Naive thymus-derived CD4-positive, alpha-beta T cell (primary cell): ENCODE measurements at regions not wholly inside any gene's neighbourhood (a gene's known extent, or its start where the extent isn't known, plus 50 kb on each side); places are given as distances from the start of the nearest gene placed in this dataset.

ENCODE experiments used
- ATAC-seq: fragments of 150-1000 bp; cut with Tn5 transposase; 2 replicates; pipeline ENCODE4 v1.10.0; 2021; ENCODE audit warnings: mild to moderate bottlenecking, moderate library complexity
- CTCF ChIA-PET: fragments of 350-600 bp; sonication (Branson Sonifier 250); formaldehyde crosslinking; loops from one replicate; lab custom pipeline; 2021; ENCODE audit warnings: antibody characterized with exemption; lab: Charles Lee
- POLR2A ChIA-PET: fragments of 350-600 bp; sonication (Branson Sonifier 250); formaldehyde crosslinking; loops from one replicate; lab custom pipeline; 2021; ENCODE audit warnings: antibody characterized with exemption, inconsistent platforms; lab: Charles Lee
- DNase-seq, 9 donors: peaks; one replicate each; pipeline versions ENCODE4 v3.0.0 to v3.0.0-alpha.2; 2020 to 2022; ENCODE audit warnings: mixed read lengths in 1 of 9
- H3K27ac ChIP-seq: one replicate; pipeline ENCODE4 v1.7.0; 2013; ENCODE audit warnings: mild to moderate bottlenecking, low read depth, low read length, moderate library complexity
- H3K27me3 ChIP-seq, 2 donors: one replicate each; pipeline ENCODE4 v1.7.0; 2013; ENCODE audit warnings: low read length in 2 of 2, mild to moderate bottlenecking in 2 of 2, moderate library complexity in 2 of 2; ENCODE audit not compliant: control insufficient read depth in 2 of 2, insufficient read depth in 2 of 2
- H3K36me3 ChIP-seq, 3 experiments: 1 replicate in 2 of 3; 2 replicates in 1 of 3; pipeline ENCODE4 v1.7.0; 2013; ENCODE audit warnings: low read length in 3 of 3, mild to moderate bottlenecking in 3 of 3, moderate library complexity in 1 of 3; ENCODE audit not compliant: insufficient read depth in 3 of 3, control insufficient read depth in 2 of 3
- H3K4me1 ChIP-seq, 2 donors: one replicate each; pipeline ENCODE4 v1.7.0; 2013; ENCODE audit warnings: low read length in 2 of 2, mild to moderate bottlenecking in 2 of 2, moderate library complexity in 1 of 2; ENCODE audit not compliant: control insufficient read depth in 2 of 2, insufficient read depth in 2 of 2
- H3K4me3 ChIP-seq: 2 replicates; pipeline ENCODE4 v1.7.0; 2013; ENCODE audit warnings: mild to moderate bottlenecking, low read length
- H3K9me3 ChIP-seq, 3 experiments: 1 replicate in 2 of 3; 2 replicates in 1 of 3; pipeline ENCODE4 v1.7.0; 2013; ENCODE audit warnings: low read length in 3 of 3; ENCODE audit not compliant: control insufficient read depth in 2 of 3
- H3K27ac Mint-ChIP-seq, 9 donors: one replicate each; pipeline ENCODE4 v1.8.0; 2020 to 2022; ENCODE audit warnings: mixed read lengths in 9 of 9, mild to moderate bottlenecking in 8 of 9, moderate library complexity in 5 of 9, inconsistent platforms in 2 of 9
- H3K27me3 Mint-ChIP-seq, 5 donors: one replicate each; pipeline ENCODE4 v1.8.0; 2021 to 2022; ENCODE audit warnings: mixed read lengths in 5 of 5, mild to moderate bottlenecking in 1 of 5
- H3K36me3 Mint-ChIP-seq, 5 donors: one replicate each; pipeline ENCODE4 v1.8.0; 2020 to 2022; ENCODE audit warnings: mixed read lengths in 5 of 5, mild to moderate bottlenecking in 3 of 5, inconsistent platforms in 1 of 5
- H3K4me1 Mint-ChIP-seq, 7 donors: one replicate each; pipeline ENCODE4 v1.8.0; 2020 to 2022; ENCODE audit warnings: mixed read lengths in 7 of 7, mild to moderate bottlenecking in 3 of 7, inconsistent platforms in 1 of 7
- H3K4me3 Mint-ChIP-seq, 10 donors: one replicate each; pipeline ENCODE4 v1.8.0; 2020 to 2022; ENCODE audit warnings: mild to moderate bottlenecking in 10 of 10, mixed read lengths in 10 of 10, moderate library complexity in 6 of 10, inconsistent platforms in 2 of 10
- H3K9me3 Mint-ChIP-seq, 11 donors: one replicate each; pipeline ENCODE4 v1.8.0; 2020 to 2022; ENCODE audit warnings: mixed read lengths in 11 of 11, mild to moderate bottlenecking in 4 of 11, inconsistent platforms in 1 of 11, moderate library complexity in 1 of 11
- intact Hi-C, 2 donors: fragments of 100-400 bp; cut with micrococcal nuclease; formaldehyde crosslinking; loops; one replicate each; pipeline ENCODE4 v1.15.1; 2023

- no peaks in the 10 kb centered on the region for H3K36me3 Mint-ChIP-seq
- peaks cover 0 to 10% (median 0%) of the 10 kb centered on the region in 11 donors for H3K9me3 Mint-ChIP-seq
- H3K27ac Mint-ChIP-seq = no peak overlapping the region
- Histone ChIP-seq H3K27me3 (no peaks in the 10 kb centered on the region), H3K4me1 (no peaks in the 10 kb centered on the region), H3K9me3 (no peaks in the 10 kb centered on the region), H3K27ac (no peak overlapping the region), H3K36me3 (no peaks in the 10 kb centered on the region), H3K4me3 (no peak overlapping the region)
- ChIA-PET CTCF (no interaction called here), POLR2A (no interaction called here)
- intact Hi-C loops = no loop called here
- DNase-seq = no peak
- peaks cover 0 to 5% (median 0%) of the 10 kb centered on the region in 5 donors for H3K27me3 Mint-ChIP-seq
- H3K4me3 Mint-ChIP-seq = no peak overlapping the region
- no peak for ATAC-seq
- no peaks in the 10 kb centered on the region for H3K4me1 Mint-ChIP-seq
Observed at GRCh38 chr6:113495521-113495920, 361.6 kb upstream of the MARCKS start.

DNA sequence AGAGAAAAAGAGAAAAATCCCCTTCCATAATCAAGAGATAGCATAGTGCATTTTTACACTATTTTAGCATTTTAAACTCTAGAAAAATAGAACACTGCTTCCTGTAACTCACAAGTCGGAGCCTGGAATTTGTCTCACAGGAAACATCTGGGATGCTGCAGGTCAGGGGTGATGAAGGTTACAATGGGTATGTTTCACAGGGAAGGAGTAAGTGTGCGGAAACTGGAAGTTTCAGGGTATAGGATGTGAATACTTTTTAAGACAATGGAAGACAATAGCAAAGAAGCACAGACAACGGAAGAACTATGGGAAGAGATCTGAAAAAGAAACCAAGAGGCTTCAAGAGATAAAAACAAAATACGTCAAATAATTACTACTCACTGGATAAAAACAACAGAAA lies 361.0 kb upstream of the MARCKS start:
- H3K27me3 ChIP-seq = no peaks in the 10 kb centered on the region
- Mint-ChIP-seq H3K4me3 (no peak overlapping the region), H3K36me3 (no peaks in the 10 kb centered on the region), H3K27ac (no peak overlapping the region), H3K4me1 (no peaks in the 10 kb centered on the region), H3K9me3 (peaks cover 0 to 11% (median 0%) of the 10 kb centered on the region in 11 donors), H3K27me3 (peaks cover 0 to 5% (median 0%) of the 10 kb centered on the region in 5 donors)
- ChIA-PET CTCF (no interaction called here), POLR2A (no interaction called here)
- ATAC-seq (no peak), DNase-seq (no peak)
- no peak overlapping the region for H3K4me3 ChIP-seq
- no peaks in the 10 kb centered on the region for H3K36me3 ChIP-seq
- no peak overlapping the region for H3K27ac ChIP-seq
- H3K9me3 ChIP-seq = no peaks in the 10 kb centered on the region
- no peaks in the 10 kb centered on the region for H3K4me1 ChIP-seq
- intact Hi-C loops = no loop called here

GRCh38 chr6:113500221-113500620 lies 356.9 kb upstream of the MARCKS start:
- Histone ChIP-seq H3K27me3 (no peaks in the 10 kb centered on the region), H3K27ac (no peak overlapping the region), H3K4me1 (no peaks in the 10 kb centered on the region), H3K36me3 (no peaks in the 10 kb centered on the region), H3K4me3 (no peak overlapping the region), H3K9me3 (no peaks in the 10 kb centered on the region)
- Mint-ChIP-seq H3K27me3 (peaks cover 0 to 5% (median 0%) of the 10 kb centered on the region in 5 donors), H3K4me1 (no peaks in the 10 kb centered on the region), H3K27ac (no peak overlapping the region), H3K36me3 (no peaks in the 10 kb centered on the region), H3K9me3 (peaks cover 0 to 11% (median 0%) of the 10 kb centered on the region in 11 donors), H3K4me3 (no peak overlapping the region)
- ChIA-PET CTCF (interaction anchor here (0.6 kb wide), 1 partner anchor 24 kb away, joined by 3 read pairs; no protein-coding TSS in a partner anchor), POLR2A (no interaction called here)
- intact Hi-C loops = no loop called here
- ATAC-seq (no peak), DNase-seq (no peak)

DNA sequence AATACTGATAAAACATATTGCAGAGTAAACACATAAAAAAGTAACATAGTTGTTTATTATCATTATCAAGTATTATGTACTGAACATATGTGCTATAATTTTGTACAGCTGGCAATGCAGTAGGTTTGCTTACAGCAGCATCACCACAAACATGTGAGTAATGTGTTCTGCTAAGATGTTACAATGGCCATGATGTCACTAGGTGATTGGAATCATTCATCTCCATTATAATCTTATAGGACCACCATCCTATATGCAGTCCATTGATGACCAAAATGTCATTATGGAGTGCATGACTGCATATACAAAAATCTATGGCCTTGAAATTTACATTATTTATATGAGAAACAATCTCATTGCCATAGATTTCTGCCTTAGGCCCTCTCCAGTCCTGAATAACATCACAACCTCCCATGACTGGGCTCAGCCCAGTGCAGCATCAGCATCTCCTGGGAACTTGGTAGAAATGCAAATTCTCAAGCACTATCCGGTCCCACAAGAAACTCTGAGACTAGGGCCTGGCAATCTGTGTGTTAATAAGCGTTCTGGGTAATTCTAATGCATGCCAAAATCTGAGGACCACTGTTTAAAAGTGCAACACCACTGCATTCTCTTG lies 352.0 kb upstream of the MARCKS start:
- H3K9me3 Mint-ChIP-seq = peaks cover 0 to 11% (median 0%) of the 10 kb centered on the region in 11 donors
- H3K27me3 Mint-ChIP-seq = peaks cover 0 to 8% (median 0%) of the 10 kb centered on the region in 5 donors
- Histone ChIP-seq H3K4me1 (no peaks in the 10 kb centered on the region), H3K36me3 (no peaks in the 10 kb centered on the region), H3K4me3 (no peak overlapping the region), H3K27ac (no peak overlapping the region), H3K27me3 (no peaks in the 10 kb centered on the region), H3K9me3 (no peaks in the 10 kb centered on the region)
- ChIA-PET POLR2A (no interaction called here), CTCF (interaction anchor here (0.7 kb wide), 1 partner anchor 40 kb away, joined by 4 read pairs; no protein-coding TSS in a partner anchor)
- ATAC-seq (no peak), DNase-seq (no peak)
- no peak overlapping the region for H3K4me3 Mint-ChIP-seq
- no peak overlapping the region for H3K27ac Mint-ChIP-seq
- H3K4me1 Mint-ChIP-seq = no peaks in the 10 kb centered on the region
- no peaks in the 10 kb centered on the region for H3K36me3 Mint-ChIP-seq
- intact Hi-C loops = no loop called here

- Mint-ChIP-seq H3K4me1 (no peaks in the 10 kb centered on the region), H3K9me3 (peaks cover 0 to 7% (median 0%) of the 10 kb centered on the region in 11 donors), H3K27me3 (peaks cover 0 to 5% (median 0%) of the 10 kb centered on the region in 5 donors), H3K4me3 (no peak overlapping the region), H3K36me3 (no peaks in the 10 kb centered on the region), H3K27ac (no peak overlapping the region)
- intact Hi-C loops = no loop called here
- H3K27ac ChIP-seq = no peak overlapping the region
- H3K4me3 ChIP-seq = no peak overlapping the region
- ATAC-seq (no peak), DNase-seq (no peak)
- no peaks in the 10 kb centered on the region for H3K27me3 ChIP-seq
- POLR2A ChIA-PET = no interaction called here
- CTCF ChIA-PET = no interaction called here
- no peaks in the 10 kb centered on the region for H3K9me3 ChIP-seq
- no peaks in the 10 kb centered on the region for H3K36me3 ChIP-seq
- no peaks in the 10 kb centered on the region for H3K4me1 ChIP-seq
Observed at GRCh38 chr6:113508249-113508648, 348.9 kb upstream of the MARCKS start.

DNA sequence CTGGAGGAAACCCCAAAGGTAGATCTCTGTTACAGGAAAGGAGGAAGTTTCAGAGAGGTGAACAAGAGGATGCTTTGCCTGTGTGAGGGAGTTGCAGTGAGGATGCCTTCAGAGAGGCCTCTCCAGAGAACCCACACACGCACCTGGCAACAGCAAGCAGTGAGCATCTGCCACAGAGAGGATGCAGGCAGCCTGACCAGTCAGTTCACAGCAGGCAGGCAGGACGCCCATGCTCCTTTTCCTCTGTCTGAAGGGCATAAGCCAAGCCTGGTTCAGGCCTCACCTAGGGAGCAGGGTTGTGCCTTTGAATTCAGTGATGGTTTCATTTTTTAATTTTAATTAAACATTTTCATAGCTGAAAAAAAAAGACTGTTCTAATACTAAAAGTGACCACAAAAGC lies 346.0 kb upstream of the MARCKS start:
- no peaks in the 10 kb centered on the region for H3K36me3 ChIP-seq
- ChIA-PET POLR2A (no interaction called here), CTCF (no interaction called here)
- no peaks in the 10 kb centered on the region for H3K9me3 ChIP-seq
- H3K27me3 Mint-ChIP-seq = peaks cover 0 to 1% (median 0%) of the 10 kb centered on the region in 5 donors
- peaks cover 0 to 5% (median 0%) of the 10 kb centered on the region in 11 donors for H3K9me3 Mint-ChIP-seq
- H3K4me3 Mint-ChIP-seq = no peak overlapping the region
- H3K4me1 ChIP-seq = no peaks in the 10 kb centered on the region
- no peak for DNase-seq
- ATAC-seq = no peak
- H3K27ac ChIP-seq = no peak overlapping the region
- H3K4me3 ChIP-seq = no peak overlapping the region
- H3K36me3 Mint-ChIP-seq = no peaks in the 10 kb centered on the region
- H3K27ac Mint-ChIP-seq = no peak overlapping the region
- no peaks in the 10 kb centered on the region for H3K27me3 ChIP-seq
- intact Hi-C loops = no loop called here
- no peaks in the 10 kb centered on the region for H3K4me1 Mint-ChIP-seq

GRCh38 chr6:113512576-113512975 lies 344.6 kb upstream of the MARCKS start:
- Mint-ChIP-seq H3K4me1 (no peaks in the 10 kb centered on the region), H3K36me3 (no peaks in the 10 kb centered on the region), H3K4me3 (no peak overlapping the region), H3K9me3 (peaks cover 0 to 5% (median 0%) of the 10 kb centered on the region in 11 donors), H3K27me3 (no peaks in the 10 kb centered on the region), H3K27ac (no peak overlapping the region)
- H3K4me1 ChIP-seq = no peaks in the 10 kb centered on the region
- H3K9me3 ChIP-seq = no peaks in the 10 kb centered on the region
- ChIA-PET CTCF (no interaction called here), POLR2A (no interaction called here)
- no peak overlapping the region for H3K27ac ChIP-seq
- intact Hi-C loops = no loop called here
- no peak for DNase-seq
- H3K36me3 ChIP-seq = no peaks in the 10 kb centered on the region
- no peak for ATAC-seq
- no peaks in the 10 kb centered on the region for H3K27me3 ChIP-seq
- no peak overlapping the region for H3K4me3 ChIP-seq
